Erythroblast (primary cell): ENCODE measurements at regions not wholly inside any gene's neighbourhood (a gene's known extent, or its start where the extent isn't known, plus 50 kb on each side); places are given as distances from the start of the nearest gene placed in this dataset.

Experiments used
- GATA1 ChIP-seq: IDR thresholded peaks from 2 replicates; pipeline ENCODE4 v1.6.1; 2011; ENCODE audit warnings: low read depth, mild to moderate bottlenecking, control low read depth, low read length, moderate library complexity
- POLR2A ChIP-seq: IDR thresholded peaks from 2 replicates; pipeline ENCODE4 v1.6.1; 2011; ENCODE audit warnings: mild to moderate bottlenecking, low read length

DNA sequence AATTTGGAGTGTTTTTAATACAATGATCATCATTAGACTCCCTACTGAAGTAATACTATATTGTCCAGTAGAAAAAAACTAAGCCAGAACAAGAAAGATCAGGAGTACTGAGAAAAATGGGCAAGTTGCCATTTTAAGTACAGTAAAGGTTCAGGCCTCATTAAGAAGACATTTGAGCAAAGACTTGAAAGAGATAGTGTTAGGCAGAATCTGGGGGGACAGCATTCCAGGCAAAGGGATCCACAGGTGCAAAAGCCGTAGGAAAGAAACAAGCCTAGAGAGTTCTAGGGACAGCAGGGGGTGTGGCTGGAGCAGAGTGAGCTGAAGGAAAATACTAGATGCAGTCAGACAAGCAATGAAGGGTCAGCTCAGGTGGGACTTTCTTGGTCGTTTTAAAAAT, 58.1 kb upstream of the INTU start:
- TF ChIP-seq POLR2A (no peak), GATA1 (no peak)
